Stimulated activated naive CD8-positive, alpha-beta T cell treated with anti-CD3 and anti-CD28 coated beads, Interleukin-15, Interleukin-2, amounts not matched to agents 100 ng/mL and 50 ng/mL, for 24 hours (primary cell): ENCODE measurements at regions not wholly inside any gene's neighbourhood (a gene's known extent, or its start where the extent isn't known, plus 50 kb on each side); places are given as distances from the start of the nearest gene placed in this dataset.
"Not testable (repeated sequence)": the region's sequence is repeated elsewhere in the genome, so short reads cannot be mapped to it uniquely, and the experiment has no call there.

ENCODE experiments used
- H3K27ac Mint-ChIP-seq: one replicate; pipeline ENCODE4 v1.8.0; 2021; ENCODE audit warnings: mild to moderate bottlenecking, mixed read lengths
- H3K27me3 Mint-ChIP-seq: one replicate; pipeline ENCODE4 v1.8.0; 2021; ENCODE audit warnings: mixed read lengths
- H3K36me3 Mint-ChIP-seq: one replicate; pipeline ENCODE4 v1.8.0; 2021; ENCODE audit warnings: low read depth, mixed read lengths
- H3K4me1 Mint-ChIP-seq: one replicate; pipeline ENCODE4 v1.8.0; 2021; ENCODE audit warnings: low read depth, mixed read lengths
- H3K4me3 Mint-ChIP-seq: one replicate; pipeline ENCODE4 v1.8.0; 2021; ENCODE audit warnings: mild to moderate bottlenecking, mixed read lengths
- H3K9me3 Mint-ChIP-seq: one replicate; pipeline ENCODE4 v1.8.0; 2021; ENCODE audit warnings: mixed read lengths

GRCh38 chr7:97928844-97929243 lies 56.6 kb upstream of the ASNS start:
- H3K4me3 Mint-ChIP-seq, result peak overlapping the region; percentile 45
- H3K36me3 Mint-ChIP-seq, H3K27ac Mint-ChIP-seq, H3K4me1 Mint-ChIP-seq, H3K27me3 Mint-ChIP-seq, H3K9me3 Mint-ChIP-seq: not testable (repeated sequence)

- not testable (repeated sequence) for H3K27ac Mint-ChIP-seq, H3K4me1 Mint-ChIP-seq, H3K27me3 Mint-ChIP-seq
Observed at GRCh38 chr7:97927790-97928748, 55.9 kb upstream of the ASNS start.

More at GRCh38 chr7:97927790-97928748, 55.9 kb upstream of the ASNS start:
- H3K4me3 Mint-ChIP-seq, result peak overlapping the region; percentile 53
- H3K9me3 Mint-ChIP-seq, H3K36me3 Mint-ChIP-seq: not testable (repeated sequence)
